MCF 10A (cell line): ENCODE measurements at regions not wholly inside any gene's neighbourhood (a gene's known extent, or its start where the extent isn't known, plus 50 kb on each side); places are given as distances from the start of the nearest gene placed in this dataset.

Experiments
- BruUV-seq: library from RNA; stranded (reverse); fragments of 400-500 nt; replicated peaks from 2 replicates; lab custom pipeline; 2021; lab: Mats Ljungman, UMichigan
- CTCF ChIA-PET: fragments of 300-600 bp; sonication (Branson Sonifier 250); formaldehyde crosslinking; extraction: SDS; loops from one replicate; lab custom pipeline; 2021; ENCODE audit warnings: antibody characterized with exemption, inconsistent platforms; lab: Yijun Ruan, JAX
- POLR2A ChIA-PET: fragments of 300-600, 350-650 bp; sonication (Branson Sonifier 250); formaldehyde crosslinking; extraction: SDS; loops from one replicate; lab custom pipeline; 2020; ENCODE audit warnings: antibody characterized with exemption, inconsistent platforms; lab: Yijun Ruan, JAX
- DNase-seq: peaks from one replicate; pipeline ENCODE4 v3.0.0-alpha.2; 2018; ENCODE audit not compliant: unreplicated experiment
- H3K27ac Mint-ChIP-seq: one replicate; pipeline ENCODE4 v1.8.0; 2022; ENCODE audit warnings: mild to moderate bottlenecking, low read depth, mixed read lengths; ENCODE audit not compliant: unreplicated experiment
- H3K27me3 Mint-ChIP-seq: one replicate; pipeline ENCODE4 v1.8.0; 2022; ENCODE audit warnings: mixed read lengths; ENCODE audit not compliant: insufficient read depth, unreplicated experiment
- H3K36me3 Mint-ChIP-seq: one replicate; pipeline ENCODE4 v1.8.0; 2022; ENCODE audit warnings: mild to moderate bottlenecking, moderate library complexity, mixed read lengths; ENCODE audit not compliant: insufficient read depth, unreplicated experiment
- H3K4me1 Mint-ChIP-seq: one replicate; pipeline ENCODE4 v1.8.0; 2022; ENCODE audit warnings: mixed read lengths; ENCODE audit not compliant: insufficient read depth, unreplicated experiment
- H3K4me3 Mint-ChIP-seq: one replicate; pipeline ENCODE4 v1.8.0; 2022; ENCODE audit warnings: mild to moderate bottlenecking, moderate library complexity, mixed read lengths; ENCODE audit not compliant: unreplicated experiment
- H3K9me3 Mint-ChIP-seq: one replicate; pipeline ENCODE4 v1.8.0; 2022; ENCODE audit warnings: mixed read lengths; ENCODE audit not compliant: unreplicated experiment
- intact Hi-C: fragments of 100-400 bp; cut with micrococcal nuclease; formaldehyde crosslinking; loops from 2 replicates; pipeline ENCODE4 v1.14.1; 2022
- TF ChIP-seq, protein P1 (sequence below): fragments of 200-600 bp; IDR thresholded peaks from one replicate; pipeline ENCODE4 v1.8.0; 2022; ENCODE audit warnings: antibody characterized with exemption, mild to moderate bottlenecking; ENCODE audit not compliant: unreplicated experiment

DNA sequence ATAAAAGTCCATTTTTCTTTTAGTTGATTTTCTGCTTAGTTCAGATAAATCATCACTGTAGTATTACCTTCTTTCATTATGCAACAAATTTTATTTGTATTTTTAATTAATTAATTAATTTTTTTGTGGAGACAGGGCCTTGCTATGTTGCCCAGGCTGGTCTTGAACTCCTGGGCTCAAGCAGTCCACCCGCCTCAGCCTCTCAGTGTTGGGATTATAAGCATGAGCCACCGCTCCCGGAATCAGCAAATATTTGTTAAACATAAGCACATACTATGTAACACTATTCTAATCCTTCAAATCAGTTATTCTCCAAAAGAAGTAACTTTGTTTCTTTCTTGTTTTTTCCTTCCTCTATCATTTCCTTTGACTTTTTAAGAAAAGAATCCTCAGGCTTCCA, 584.8 kb upstream of the ANKRD30A start:
- DNase-seq, result no peak
- CTCF ChIA-PET, result no interaction called here
- H3K27me3 Mint-ChIP-seq, result no peaks in the 10 kb centered on the region
- intact Hi-C loops, result no loop called here
- H3K4me3 Mint-ChIP-seq, result no peak overlapping the region
- TF ChIP-seq, protein P1, sequence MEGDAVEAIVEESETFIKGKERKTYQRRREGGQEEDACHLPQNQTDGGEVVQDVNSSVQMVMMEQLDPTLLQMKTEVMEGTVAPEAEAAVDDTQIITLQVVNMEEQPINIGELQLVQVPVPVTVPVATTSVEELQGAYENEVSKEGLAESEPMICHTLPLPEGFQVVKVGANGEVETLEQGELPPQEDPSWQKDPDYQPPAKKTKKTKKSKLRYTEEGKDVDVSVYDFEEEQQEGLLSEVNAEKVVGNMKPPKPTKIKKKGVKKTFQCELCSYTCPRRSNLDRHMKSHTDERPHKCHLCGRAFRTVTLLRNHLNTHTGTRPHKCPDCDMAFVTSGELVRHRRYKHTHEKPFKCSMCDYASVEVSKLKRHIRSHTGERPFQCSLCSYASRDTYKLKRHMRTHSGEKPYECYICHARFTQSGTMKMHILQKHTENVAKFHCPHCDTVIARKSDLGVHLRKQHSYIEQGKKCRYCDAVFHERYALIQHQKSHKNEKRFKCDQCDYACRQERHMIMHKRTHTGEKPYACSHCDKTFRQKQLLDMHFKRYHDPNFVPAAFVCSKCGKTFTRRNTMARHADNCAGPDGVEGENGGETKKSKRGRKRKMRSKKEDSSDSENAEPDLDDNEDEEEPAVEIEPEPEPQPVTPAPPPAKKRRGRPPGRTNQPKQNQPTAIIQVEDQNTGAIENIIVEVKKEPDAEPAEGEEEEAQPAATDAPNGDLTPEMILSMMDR, result no peak
- BruUV-seq, result no TSS peak
- no peak overlapping the region for H3K27ac Mint-ChIP-seq
- no peaks in the 10 kb centered on the region for H3K36me3 Mint-ChIP-seq
- H3K9me3 Mint-ChIP-seq, result no peaks in the 10 kb centered on the region
- H3K4me1 Mint-ChIP-seq, result peaks cover 15% of the 10 kb centered on the region
- POLR2A ChIA-PET, result no interaction called here

DNA sequence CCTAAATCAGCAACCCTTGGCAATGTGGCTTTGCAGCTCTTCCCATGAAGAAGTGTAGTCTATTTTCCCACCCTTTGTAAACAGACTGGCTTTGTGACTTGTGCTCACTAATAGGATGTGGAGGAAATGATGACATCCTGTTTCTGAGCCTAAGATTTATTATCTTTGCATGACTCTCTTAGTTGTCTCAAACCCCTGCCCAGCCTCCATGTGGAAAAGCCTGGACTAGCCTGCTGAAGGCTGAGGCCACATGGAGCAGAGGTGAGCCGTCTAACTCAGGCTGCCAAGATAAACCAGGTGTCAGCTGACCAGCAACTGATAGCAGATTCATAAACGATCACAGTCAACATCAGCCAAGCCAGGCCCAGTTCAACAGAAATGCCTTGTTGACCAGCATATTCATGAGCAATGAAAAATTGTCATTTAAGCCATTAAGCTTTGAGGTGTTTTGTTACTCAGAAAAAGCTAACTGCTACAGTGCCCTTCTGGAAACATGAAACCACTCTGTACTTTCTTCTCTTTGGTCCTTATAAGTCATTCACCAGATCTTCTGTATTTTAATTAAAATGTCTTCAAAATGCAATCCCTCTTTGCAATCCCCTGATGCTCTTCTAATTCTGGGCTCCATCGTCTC, 586.3 kb upstream of the ANKRD30A start:
- Mint-ChIP-seq H3K4me1 (peaks cover 31% of the 10 kb centered on the region), H3K27ac (no peak overlapping the region), H3K27me3 (no peaks in the 10 kb centered on the region), H3K4me3 (no peak overlapping the region), H3K9me3 (no peaks in the 10 kb centered on the region), H3K36me3 (no peaks in the 10 kb centered on the region)
- CTCF ChIA-PET, result interaction anchor here (0.8 kb wide), 1 partner anchor 240 kb away, joined by 3 read pairs; no protein-coding TSS in a partner anchor
- POLR2A ChIA-PET, result no interaction called here
- TF ChIP-seq, protein P1, result no peak
- DNase-seq, result peak; percentile 57
- no TSS peak for BruUV-seq
- intact Hi-C loops, result no loop called here

DNA sequence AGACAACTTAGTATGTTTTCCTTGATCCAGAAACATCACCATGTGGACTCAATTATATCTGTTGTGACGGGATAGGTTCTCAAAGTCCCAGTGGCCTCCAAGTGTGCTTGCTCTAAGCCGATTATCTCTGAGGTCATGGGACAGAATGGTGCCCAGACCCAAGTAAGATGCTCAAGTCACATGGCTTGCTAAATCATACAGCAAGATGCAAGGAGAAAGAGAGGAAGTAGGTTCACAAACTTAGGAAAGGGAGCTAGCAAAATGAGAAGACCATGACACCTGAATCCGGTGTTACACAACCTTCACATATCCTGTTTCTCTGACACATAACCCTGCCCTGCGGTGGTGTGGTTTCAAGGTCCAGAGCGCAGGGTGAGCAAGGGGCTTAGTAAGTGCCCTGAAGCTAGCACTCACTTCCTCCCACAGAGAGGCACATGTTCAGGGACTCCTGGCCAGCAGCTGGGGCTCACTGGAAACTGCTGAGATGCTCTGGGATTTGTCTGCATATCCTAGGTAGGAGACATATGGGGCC, 590.9 kb upstream of the ANKRD30A start:
- ChIA-PET POLR2A (interaction anchor here (0.8 to 1.6 kb wide), 3 partner anchors 9 to 647 kb away, joined by 3 read pairs; no protein-coding TSS in a partner anchor), CTCF (interaction anchor here (0.6 to 0.7 kb wide), 2 partner anchors 94 to 550 kb away, joined by 3 to 4 read pairs; no protein-coding TSS in a partner anchor)
- H3K27me3 Mint-ChIP-seq, result no peaks in the 10 kb centered on the region
- no TSS peak for BruUV-seq
- H3K4me3 Mint-ChIP-seq, result no peak overlapping the region
- H3K36me3 Mint-ChIP-seq, result no peaks in the 10 kb centered on the region
- TF ChIP-seq, protein P1, result no peak
- peak; percentile 99 for DNase-seq
- H3K27ac Mint-ChIP-seq, result peak overlapping the region; percentile 40
- peaks cover 34% of the 10 kb centered on the region for H3K4me1 Mint-ChIP-seq
- intact Hi-C loops, result no loop called here
- no peaks in the 10 kb centered on the region for H3K9me3 Mint-ChIP-seq

DNA sequence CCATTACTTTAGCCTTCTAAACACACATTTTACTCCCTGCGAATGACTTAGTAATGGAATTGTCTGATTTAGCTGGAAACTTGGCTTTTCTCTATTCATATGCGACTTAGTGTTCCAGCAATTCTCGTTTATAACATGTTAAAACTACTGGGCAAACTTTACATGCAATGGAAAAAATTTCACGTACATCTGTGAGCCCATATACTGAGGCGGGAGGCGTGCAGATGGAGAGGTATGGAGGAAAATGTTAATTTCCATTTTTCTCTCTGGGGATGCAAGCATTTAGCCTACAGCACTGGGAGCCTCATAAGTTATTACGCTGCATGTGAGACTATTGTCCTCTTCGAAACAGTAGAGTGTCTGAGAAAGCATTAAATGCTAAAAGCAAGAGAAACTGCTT, 591.5 kb upstream of the ANKRD30A start:
- H3K9me3 Mint-ChIP-seq, result no peaks in the 10 kb centered on the region
- peak overlapping the region; percentile 40 for H3K27ac Mint-ChIP-seq
- DNase-seq, result no peak
- intact Hi-C loops, result no loop called here
- BruUV-seq, result no TSS peak
- H3K36me3 Mint-ChIP-seq, result no peaks in the 10 kb centered on the region
- H3K4me1 Mint-ChIP-seq, result peaks cover 28% of the 10 kb centered on the region
- H3K4me3 Mint-ChIP-seq, result no peak overlapping the region
- H3K27me3 Mint-ChIP-seq, result no peaks in the 10 kb centered on the region
- ChIA-PET POLR2A (interaction anchor here (1.6 kb wide), 1 partner anchor 192 kb away, joined by 3 read pairs; no protein-coding TSS in a partner anchor), CTCF (interaction anchor here (0.5 kb wide), 1 partner anchor 23 kb away, joined by 3 read pairs; no protein-coding TSS in a partner anchor)
- TF ChIP-seq, protein P1, result no peak
